Small intestine (tissue), 7 donors: ENCODE measurements at regions not wholly inside any gene's neighbourhood (a gene's known extent, or its start where the extent isn't known, plus 50 kb on each side); places are given as distances from the start of the nearest gene placed in this dataset.

ENCODE experiments used
- DNase-seq, 2 donors: peaks; one replicate each; pipeline versions ENCODE4 v3.0.0 to v3.0.0-alpha.2; 2013
- FAIRE-seq: peaks from 2 replicates; lab custom pipeline; 2012; peaks lifted over from hg19 to GRCh38; lab: Jason Lieb, UNC
- H3K27ac ChIP-seq, 3 donors: one replicate each; pipeline ENCODE4 v1.5.1; 2013; ENCODE audit warnings: low read length in 2 of 3, mild to moderate bottlenecking in 2 of 3, control low read depth in 1 of 3, inconsistent platforms in 1 of 3, low read depth in 1 of 3, moderate library complexity in 1 of 3
- H3K27me3 ChIP-seq, 3 donors: one replicate each; pipeline ENCODE4 v1.6.1; 2013; ENCODE audit warnings: low read length in 3 of 3, inconsistent platforms in 1 of 3; ENCODE audit not compliant: control insufficient read depth in 3 of 3, insufficient read depth in 3 of 3
- H3K36me3 ChIP-seq, 3 donors: one replicate each; pipeline ENCODE4 v1.6.1; 2013; ENCODE audit warnings: low read length in 3 of 3, inconsistent platforms in 1 of 3, low read depth in 1 of 3, mild to moderate bottlenecking in 1 of 3, moderate library complexity in 1 of 3; ENCODE audit not compliant: control insufficient read depth in 3 of 3, insufficient read depth in 2 of 3
- H3K4me1 ChIP-seq, 3 donors: one replicate each; pipeline ENCODE4 v1.6.1; 2013; ENCODE audit warnings: low read length in 2 of 3, inconsistent platforms in 1 of 3, low read depth in 1 of 3, mild to moderate bottlenecking in 1 of 3, moderate library complexity in 1 of 3; ENCODE audit not compliant: control insufficient read depth in 3 of 3, insufficient read depth in 2 of 3
- H3K4me3 ChIP-seq, 3 donors: one replicate each; pipeline ENCODE4 v1.5.1; 2013; ENCODE audit warnings: low read length in 3 of 3, control low read depth in 1 of 3, inconsistent platforms in 1 of 3, low read depth in 1 of 3, mild to moderate bottlenecking in 1 of 3, moderate library complexity in 1 of 3
- H3K9me3 ChIP-seq, 2 donors: one replicate each; pipeline ENCODE4 v1.6.1; 2013; ENCODE audit warnings: low read depth in 1 of 2, low read length in 1 of 2; ENCODE audit not compliant: control insufficient read depth in 2 of 2, insufficient read depth in 1 of 2
- WGBS, 3 donors: extraction: QIAGEN DNeasy Blood & Tissue Kit; methylation state at CpG; one replicate each; pipeline ENCODE4 v1.1.7; 2013; 5-methylcytosine and 5-hydroxymethylcytosine counted together
- donor health status: healthy with polysubstance abuse.
- donor health status: control.
- donor health status: control.
- donor health status: Bipolar disorder and iron deficiency.
- donor health status: healthy.

GRCh38 chr12:19978193-19978592 lies 390.1 kb upstream of the PDE3A start:
- Histone ChIP-seq H3K9me3 (no peaks in the 10 kb centered on the region), H3K36me3 (no peaks in the 10 kb centered on the region), H3K27ac (no peak overlapping the region), H3K27me3 (no peaks in the 10 kb centered on the region), H3K4me3 (no peak overlapping the region), H3K4me1 (no peaks in the 10 kb centered on the region)
- DNase-seq: no peak
- FAIRE-seq: no peak

GRCh38 chr12:19979584-19979983 lies 388.8 kb upstream of the PDE3A start:
- H3K4me1 ChIP-seq: no peaks in the 10 kb centered on the region
- H3K4me3 ChIP-seq: no peak overlapping the region
- DNase-seq: no peak
- H3K9me3 ChIP-seq: no peaks in the 10 kb centered on the region
- 80 to 91% (median 87%) methylated on average over 3 of the region's 3 CpGs for WGBS, 3 donors
- no peaks in the 10 kb centered on the region for H3K36me3 ChIP-seq
- H3K27ac ChIP-seq: no peak overlapping the region
- no peak for FAIRE-seq
- H3K27me3 ChIP-seq: no peaks in the 10 kb centered on the region

- 75 to 89% (median 87%) methylated on average over 2 of the region's 2 CpGs for WGBS, 3 donors
- Histone ChIP-seq H3K27ac (no peak overlapping the region), H3K27me3 (no peaks in the 10 kb centered on the region), H3K4me3 (no peak overlapping the region), H3K36me3 (no peaks in the 10 kb centered on the region), H3K9me3 (no peaks in the 10 kb centered on the region), H3K4me1 (no peaks in the 10 kb centered on the region)
- DNase-seq: no peak
- FAIRE-seq: no peak
These were observed 386.4 kb upstream of the PDE3A start for GRCh38 chr12:19981944-19982343.

- DNase-seq (no peak), FAIRE-seq (no peak)
- no peaks in the 10 kb centered on the region for H3K27me3 ChIP-seq
- no peaks in the 10 kb centered on the region for H3K36me3 ChIP-seq
- WGBS, 3 donors: 63 to 85% (median 66%) methylated on average over 2 of the region's 2 CpGs
- H3K4me3 ChIP-seq: no peak overlapping the region
- H3K9me3 ChIP-seq: no peaks in the 10 kb centered on the region
- peaks cover 2 to 14% (median 3%) of the 10 kb centered on the region in 3 donors for H3K4me1 ChIP-seq
- no peak overlapping the region for H3K27ac ChIP-seq
These were observed 380.3 kb upstream of the PDE3A start for GRCh38 chr12:19988001-19988400.

GRCh38 chr12:19988459-19988873 lies 379.9 kb upstream of the PDE3A start:
- DNase-seq: no peak
- no peak for FAIRE-seq
- peaks cover 2 to 16% (median 3%) of the 10 kb centered on the region in 3 donors for H3K4me1 ChIP-seq
- H3K36me3 ChIP-seq: no peaks in the 10 kb centered on the region
- H3K9me3 ChIP-seq: no peaks in the 10 kb centered on the region
- no peak overlapping the region for H3K4me3 ChIP-seq
- WGBS, 3 donors: 42 to 46% (median 43%) methylated on average over 3 of the region's 3 CpGs
- no peaks in the 10 kb centered on the region for H3K27me3 ChIP-seq
- H3K27ac ChIP-seq: no peak overlapping the region

- Histone ChIP-seq H3K27ac (no peak overlapping the region), H3K36me3 (no peaks in the 10 kb centered on the region), H3K27me3 (no peaks in the 10 kb centered on the region), H3K4me3 (no peak overlapping the region), H3K9me3 (no peaks in the 10 kb centered on the region), H3K4me1 (peaks cover 2 to 17% (median 3%) of the 10 kb centered on the region in 3 donors)
- WGBS, 3 donors: 78 to 94% (median 82%) methylated on average over 1 of the region's 1 CpG
- no peak for FAIRE-seq
- no peak for DNase-seq
These were observed 379.4 kb upstream of the PDE3A start for GRCh38 chr12:19988948-19989347.

GRCh38 chr12:19991146-19991545 lies 377.2 kb upstream of the PDE3A start:
- Histone ChIP-seq H3K27ac (peak overlapping the region in 1 of 3 donors; percentile 83), H3K4me3 (no peak overlapping the region), H3K4me1 (peaks cover 2 to 17% (median 3%) of the 10 kb centered on the region in 3 donors), H3K9me3 (no peaks in the 10 kb centered on the region), H3K27me3 (no peaks in the 10 kb centered on the region), H3K36me3 (no peaks in the 10 kb centered on the region)
- no peak for FAIRE-seq
- DNase-seq: peak in 1 of 2 donors; percentile 39
- 84 to 92% (median 90%) methylated on average over 3 of the region's 3 CpGs for WGBS, 3 donors

- Histone ChIP-seq H3K27me3 (no peaks in the 10 kb centered on the region), H3K27ac (peak overlapping the region in 2 of 3 donors; percentile 18 to 83), H3K9me3 (no peaks in the 10 kb centered on the region), H3K4me1 (peaks cover 2 to 17% (median 3%) of the 10 kb centered on the region in 3 donors), H3K4me3 (no peak overlapping the region), H3K36me3 (no peaks in the 10 kb centered on the region)
- no peak for FAIRE-seq
- WGBS, 3 donors: 9 to 58% (median 25%) methylated on average over 2 of the region's 2 CpGs
- DNase-seq: peak; percentile 81 to 86
These were observed 376.0 kb upstream of the PDE3A start for GRCh38 chr12:19992311-19992710.

- Histone ChIP-seq H3K27ac (no peak overlapping the region), H3K9me3 (no peaks in the 10 kb centered on the region), H3K4me3 (no peak overlapping the region), H3K4me1 (peaks cover 4 to 36% (median 5%) of the 10 kb centered on the region in 3 donors), H3K36me3 (no peaks in the 10 kb centered on the region), H3K27me3 (no peaks in the 10 kb centered on the region)
- no peak for DNase-seq
- FAIRE-seq: no peak
These were observed 373.4 kb upstream of the PDE3A start for GRCh38 chr12:19994968-19995367.
